ENCODE measurements at regions not wholly inside any gene's neighbourhood (a gene's known extent, or its start where the extent isn't known, plus 50 kb on each side); places are given as distances from the start of the nearest gene placed in this dataset.

DNA sequence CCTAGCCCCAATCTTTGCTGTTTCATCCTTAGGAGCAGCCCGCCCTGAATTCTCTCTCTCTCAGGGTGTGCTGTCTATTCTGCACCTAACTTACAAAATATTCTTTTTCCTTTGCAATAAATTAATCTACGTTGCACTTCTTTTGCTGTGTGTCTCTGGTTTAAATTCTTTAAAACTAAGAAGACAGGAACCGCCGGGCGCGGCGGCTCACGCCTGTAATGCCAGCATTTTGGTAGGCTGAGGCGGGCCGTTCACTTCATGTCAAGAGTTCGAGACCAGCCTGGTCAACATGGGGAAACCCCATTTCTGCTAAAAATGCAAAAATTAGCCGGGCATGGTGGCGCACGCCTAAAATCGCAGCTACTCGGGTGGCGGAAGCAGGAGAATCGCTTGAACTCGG, 148.5 kb upstream of the PRSS16 start:
- TF ChIP-seq, protein P1, sequence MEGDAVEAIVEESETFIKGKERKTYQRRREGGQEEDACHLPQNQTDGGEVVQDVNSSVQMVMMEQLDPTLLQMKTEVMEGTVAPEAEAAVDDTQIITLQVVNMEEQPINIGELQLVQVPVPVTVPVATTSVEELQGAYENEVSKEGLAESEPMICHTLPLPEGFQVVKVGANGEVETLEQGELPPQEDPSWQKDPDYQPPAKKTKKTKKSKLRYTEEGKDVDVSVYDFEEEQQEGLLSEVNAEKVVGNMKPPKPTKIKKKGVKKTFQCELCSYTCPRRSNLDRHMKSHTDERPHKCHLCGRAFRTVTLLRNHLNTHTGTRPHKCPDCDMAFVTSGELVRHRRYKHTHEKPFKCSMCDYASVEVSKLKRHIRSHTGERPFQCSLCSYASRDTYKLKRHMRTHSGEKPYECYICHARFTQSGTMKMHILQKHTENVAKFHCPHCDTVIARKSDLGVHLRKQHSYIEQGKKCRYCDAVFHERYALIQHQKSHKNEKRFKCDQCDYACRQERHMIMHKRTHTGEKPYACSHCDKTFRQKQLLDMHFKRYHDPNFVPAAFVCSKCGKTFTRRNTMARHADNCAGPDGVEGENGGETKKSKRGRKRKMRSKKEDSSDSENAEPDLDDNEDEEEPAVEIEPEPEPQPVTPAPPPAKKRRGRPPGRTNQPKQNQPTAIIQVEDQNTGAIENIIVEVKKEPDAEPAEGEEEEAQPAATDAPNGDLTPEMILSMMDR (conservative IDR thresholded peaks at IDR 0.05), result no peak
- TF ChIP-seq ZFX (IDR thresholded peaks at IDR 0.05), result no peak

All from C4-2B (cell line).